RWPE2 (cell line): ENCODE measurements at regions not wholly inside any gene's neighbourhood (a gene's known extent, or its start where the extent isn't known, plus 50 kb on each side); places are given as distances from the start of the nearest gene placed in this dataset.

Experiments
- ATAC-seq: fragments of 200-7000 bp; cut with Tn5 transposase; 3 replicates; pipeline ENCODE4 v1.9.1; 2021; ENCODE audit warnings: low read depth
- DNase-seq: peaks from one replicate; pipeline ENCODE4 v3.0.0-alpha.2; 2020; ENCODE audit warnings: low spot score
- H3K27ac ChIP-seq: fragments of 450-650 bp; 2 replicates; pipeline ENCODE4 v1.5.1; 2017; ENCODE audit warnings: mild to moderate bottlenecking; ENCODE audit not compliant: poor library complexity, severe bottlenecking
- H3K27me3 ChIP-seq: fragments of 250-450 bp; sonication (Bioruptor Pico); 2 replicates; pipeline ENCODE4 v1.5.1; 2021; ENCODE audit warnings: mild to moderate bottlenecking, moderate library complexity; ENCODE audit not compliant: insufficient read depth, poor library complexity, severe bottlenecking
- H3K36me3 ChIP-seq: fragments of 250-450 bp; sonication (Bioruptor Pico); 2 replicates; pipeline ENCODE4 v1.5.1; 2020; ENCODE audit warnings: low read depth, mild to moderate bottlenecking, moderate library complexity
- H3K4me1 ChIP-seq: fragments of 250-450 bp; sonication (Bioruptor Pico); 2 replicates; pipeline ENCODE4 v1.5.1; 2021; ENCODE audit warnings: mild to moderate bottlenecking, moderate library complexity; ENCODE audit not compliant: insufficient read depth, poor library complexity, severe bottlenecking
- H3K4me3 ChIP-seq: fragments of 250-450 bp; sonication (Bioruptor Pico); 2 replicates; pipeline ENCODE4 v1.5.1; 2021; ENCODE audit warnings: mild to moderate bottlenecking, moderate library complexity; ENCODE audit not compliant: severe bottlenecking
- H3K9me3 ChIP-seq: fragments of 250-450 bp; sonication (Bioruptor Pico); 2 replicates; pipeline ENCODE4 v1.5.1; 2021; ENCODE audit warnings: mild to moderate bottlenecking, moderate library complexity; ENCODE audit not compliant: severe bottlenecking
- TF ChIP-seq, protein P1 (sequence below): fragments of 450-650 bp; IDR thresholded peaks from one replicate; pipeline ENCODE4 v1.5.1; 2017; ENCODE audit warnings: mild to moderate bottlenecking, moderate library complexity; ENCODE audit not compliant: poor library complexity, severe bottlenecking

DNA sequence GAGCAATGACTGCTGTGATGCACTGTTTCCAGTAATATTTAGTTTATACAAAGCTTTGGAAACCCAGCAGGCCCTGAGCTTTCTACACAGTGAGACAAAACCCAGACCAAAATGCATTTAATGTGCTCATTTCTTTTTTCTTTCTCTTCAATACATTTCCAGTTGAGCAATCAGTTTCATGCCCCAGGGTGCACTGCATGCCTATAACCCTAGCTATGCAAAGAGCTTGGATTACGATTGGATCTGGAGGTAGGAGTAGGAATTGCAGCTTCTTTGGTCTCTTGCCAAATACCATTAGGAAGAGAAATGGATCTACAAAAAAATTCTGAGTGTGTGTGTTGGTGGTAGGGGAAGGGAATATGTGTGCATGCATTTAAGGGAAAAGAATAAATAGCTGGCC is 1001.4 kb downstream of the SQOR start:
- H3K36me3 ChIP-seq: no peaks in the 10 kb centered on the region
- peak; percentile 63 for ATAC-seq
- no peak overlapping the region for H3K4me3 ChIP-seq
- H3K9me3 ChIP-seq: peaks cover 1% of the 10 kb centered on the region
- DNase-seq: no peak
- TF ChIP-seq, protein P1, sequence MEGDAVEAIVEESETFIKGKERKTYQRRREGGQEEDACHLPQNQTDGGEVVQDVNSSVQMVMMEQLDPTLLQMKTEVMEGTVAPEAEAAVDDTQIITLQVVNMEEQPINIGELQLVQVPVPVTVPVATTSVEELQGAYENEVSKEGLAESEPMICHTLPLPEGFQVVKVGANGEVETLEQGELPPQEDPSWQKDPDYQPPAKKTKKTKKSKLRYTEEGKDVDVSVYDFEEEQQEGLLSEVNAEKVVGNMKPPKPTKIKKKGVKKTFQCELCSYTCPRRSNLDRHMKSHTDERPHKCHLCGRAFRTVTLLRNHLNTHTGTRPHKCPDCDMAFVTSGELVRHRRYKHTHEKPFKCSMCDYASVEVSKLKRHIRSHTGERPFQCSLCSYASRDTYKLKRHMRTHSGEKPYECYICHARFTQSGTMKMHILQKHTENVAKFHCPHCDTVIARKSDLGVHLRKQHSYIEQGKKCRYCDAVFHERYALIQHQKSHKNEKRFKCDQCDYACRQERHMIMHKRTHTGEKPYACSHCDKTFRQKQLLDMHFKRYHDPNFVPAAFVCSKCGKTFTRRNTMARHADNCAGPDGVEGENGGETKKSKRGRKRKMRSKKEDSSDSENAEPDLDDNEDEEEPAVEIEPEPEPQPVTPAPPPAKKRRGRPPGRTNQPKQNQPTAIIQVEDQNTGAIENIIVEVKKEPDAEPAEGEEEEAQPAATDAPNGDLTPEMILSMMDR: no peak
- no peaks in the 10 kb centered on the region for H3K4me1 ChIP-seq
- H3K27ac ChIP-seq: no peak overlapping the region
- H3K27me3 ChIP-seq: no peaks in the 10 kb centered on the region

DNA sequence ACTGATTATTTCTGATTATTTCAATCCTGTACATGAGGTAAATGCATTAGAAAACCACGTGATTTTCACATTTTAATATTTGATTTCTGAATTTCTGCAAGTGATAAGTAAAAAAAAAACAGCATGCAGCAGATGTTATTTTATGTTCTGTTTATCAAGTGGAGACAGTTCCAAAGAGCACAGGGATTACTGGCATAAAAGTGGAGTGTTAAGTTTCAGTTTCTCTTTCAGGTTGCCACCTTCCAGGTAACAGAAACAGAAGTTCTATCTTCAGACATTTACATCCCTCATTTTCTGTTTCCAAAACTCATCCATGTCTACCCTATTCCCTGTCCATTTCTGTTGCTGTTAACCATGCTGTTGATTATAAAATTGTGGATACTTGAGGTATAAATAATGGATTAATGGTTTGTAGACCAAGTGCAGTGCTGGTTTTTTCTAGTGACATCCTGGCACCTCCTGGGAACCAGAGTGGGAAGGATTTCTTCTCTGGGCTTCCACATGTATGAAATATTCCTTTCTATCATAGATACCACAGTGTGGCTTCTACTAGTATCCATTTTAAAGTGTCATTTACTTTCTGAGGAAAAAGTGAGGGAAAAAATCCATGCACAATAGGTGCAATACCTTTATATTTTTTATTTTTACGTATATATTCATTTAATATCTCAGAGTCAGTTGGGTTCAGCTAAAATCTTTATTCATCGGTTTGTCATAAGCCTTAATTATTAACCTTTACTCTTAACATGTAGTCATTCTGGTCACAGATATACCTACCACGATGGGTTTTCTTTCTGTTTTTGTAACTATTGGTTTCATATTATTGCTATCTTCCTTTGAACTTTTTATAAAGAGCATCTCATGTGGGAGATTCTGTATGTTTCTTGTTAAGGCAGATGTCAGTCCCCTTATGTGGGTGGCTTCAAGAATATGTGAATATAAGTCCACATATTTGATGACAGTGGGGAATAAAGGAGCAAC is 1010.0 kb downstream of the SQOR start:
- Histone ChIP-seq H3K27me3 (peaks cover 4% of the 10 kb centered on the region), H3K9me3 (no peaks in the 10 kb centered on the region), H3K4me3 (no peak overlapping the region), H3K4me1 (no peaks in the 10 kb centered on the region), H3K36me3 (no peaks in the 10 kb centered on the region), H3K27ac (no peak overlapping the region)
- DNase-seq: no peak
- no peak for ATAC-seq
- TF ChIP-seq, protein P1: no peak

DNA sequence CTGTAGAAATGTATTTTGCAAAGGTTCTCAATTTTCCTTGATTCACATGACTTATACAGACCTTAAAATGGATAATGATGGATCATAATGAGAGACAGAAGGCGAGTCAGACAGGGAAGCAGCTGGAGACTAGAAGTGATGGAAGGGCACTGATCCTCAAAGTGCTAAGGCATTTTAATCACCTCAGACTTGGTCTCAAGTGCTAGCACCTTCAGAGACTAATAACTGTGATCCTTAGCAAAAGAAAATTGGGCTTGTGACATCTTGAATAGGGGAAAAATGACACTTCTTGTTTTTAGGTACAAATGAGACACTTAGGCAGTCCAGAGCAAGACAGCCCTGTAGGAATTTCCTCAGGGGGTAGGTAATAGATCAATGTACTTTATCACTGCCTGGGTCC is 1011.7 kb downstream of the SQOR start:
- H3K27ac ChIP-seq: no peak overlapping the region
- DNase-seq: no peak
- TF ChIP-seq, protein P1: no peak
- no peaks in the 10 kb centered on the region for H3K4me1 ChIP-seq
- H3K36me3 ChIP-seq: no peaks in the 10 kb centered on the region
- H3K9me3 ChIP-seq: no peaks in the 10 kb centered on the region
- no peak overlapping the region for H3K4me3 ChIP-seq
- ATAC-seq: no peak
- H3K27me3 ChIP-seq: peaks cover 4% of the 10 kb centered on the region

DNA sequence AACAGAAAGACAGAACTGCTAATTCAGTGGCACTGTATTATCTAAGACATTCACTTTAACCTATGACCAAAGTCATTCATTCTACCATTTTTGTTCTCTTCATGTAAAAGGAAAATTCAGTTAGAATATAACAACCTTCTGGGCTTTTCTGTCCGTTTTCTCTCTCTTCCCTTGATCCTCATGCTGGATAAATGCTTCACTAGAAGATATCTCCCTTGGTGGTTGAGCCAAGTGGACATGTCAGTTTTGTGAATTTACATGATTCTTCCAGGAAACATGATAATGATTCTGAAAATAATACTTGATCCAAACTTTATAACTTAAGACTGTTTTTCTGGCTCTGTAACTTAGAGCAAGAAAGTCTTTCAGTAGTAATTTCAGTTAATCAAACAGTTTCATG is 1012.2 kb downstream of the SQOR start:
- TF ChIP-seq, protein P1: no peak
- no peaks in the 10 kb centered on the region for H3K36me3 ChIP-seq
- H3K4me1 ChIP-seq: no peaks in the 10 kb centered on the region
- ATAC-seq: no peak
- no peak for DNase-seq
- H3K27me3 ChIP-seq: peaks cover 4% of the 10 kb centered on the region
- H3K9me3 ChIP-seq: no peaks in the 10 kb centered on the region
- H3K4me3 ChIP-seq: no peak overlapping the region
- H3K27ac ChIP-seq: no peak overlapping the region

DNA sequence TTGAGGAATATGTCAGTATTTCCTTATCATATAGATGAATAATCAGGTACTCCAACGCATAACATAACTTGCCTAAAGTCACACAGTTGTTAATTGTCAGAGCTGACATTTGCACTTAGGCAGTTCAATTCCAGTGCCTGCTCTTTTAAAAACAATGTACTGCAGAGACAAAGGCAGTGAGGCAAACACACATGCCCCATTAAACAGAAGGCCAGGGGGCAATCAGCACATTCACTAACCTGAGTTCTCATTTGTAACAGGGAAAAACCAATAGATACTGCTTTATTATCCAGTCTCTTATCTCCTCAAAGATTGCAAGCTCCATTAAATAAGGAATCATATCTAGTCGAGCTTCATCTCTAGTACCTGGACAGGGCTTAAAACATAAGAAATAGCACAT is 1017.4 kb downstream of the SQOR start:
- TF ChIP-seq, protein P1: no peak
- Histone ChIP-seq H3K9me3 (no peaks in the 10 kb centered on the region), H3K4me3 (no peak overlapping the region), H3K36me3 (no peaks in the 10 kb centered on the region), H3K27me3 (peaks cover 9% of the 10 kb centered on the region), H3K4me1 (no peaks in the 10 kb centered on the region), H3K27ac (no peak overlapping the region)
- DNase-seq (no peak), ATAC-seq (no peak)
